ENCODE measurements at regions not wholly inside any gene's neighbourhood (a gene's known extent, or its start where the extent isn't known, plus 50 kb on each side); places are given as distances from the start of the nearest gene placed in this dataset.

- no peak for DNase-seq
These were observed 300.5 kb downstream of the TLE1 start for GRCh38 chr9:81388831-81389230.

- DNase-seq, result no peak
These were observed 301.8 kb downstream of the TLE1 start for GRCh38 chr9:81387360-81388106.

DNA sequence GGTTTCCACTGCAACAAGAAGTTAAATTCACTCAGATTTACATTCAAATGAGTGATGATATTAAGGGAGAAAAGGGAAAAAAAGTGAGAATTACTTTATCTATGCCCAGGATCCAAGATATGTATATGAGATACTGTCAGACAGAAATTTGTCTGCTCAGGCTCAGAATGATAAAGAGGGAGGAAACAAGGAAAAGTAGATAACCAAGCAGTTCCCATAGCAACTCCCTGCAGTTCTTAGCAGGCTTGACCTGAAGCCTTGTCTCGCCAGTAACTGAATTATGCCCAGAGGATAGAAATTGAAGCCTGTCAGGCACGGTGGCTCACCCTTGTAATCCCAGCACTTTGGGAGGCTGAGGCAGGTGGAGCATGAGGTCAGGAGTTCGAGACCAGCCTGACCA, 304.4 kb downstream of the TLE1 start:
- no peak for DNase-seq

DNA sequence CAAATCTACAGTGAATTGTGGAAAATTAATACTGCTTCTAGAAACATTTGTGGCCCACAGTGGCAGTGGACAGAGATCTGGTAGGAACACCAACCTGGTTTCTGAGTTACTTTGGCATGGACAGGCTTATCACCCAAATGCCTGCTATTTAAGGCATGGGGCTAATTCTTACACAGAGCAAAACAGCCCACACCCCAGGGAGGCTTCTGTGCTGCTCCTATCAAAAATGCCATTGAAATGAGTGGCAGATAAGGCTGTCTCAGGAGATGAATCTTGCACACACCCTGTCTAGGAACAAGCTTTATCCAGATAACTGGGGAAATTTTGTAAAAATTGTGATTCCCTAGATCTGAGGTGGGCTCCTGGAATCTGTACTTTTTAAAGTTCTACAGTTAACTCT, 307.1 kb downstream of the TLE1 start:
- DNase-seq, result no peak

DNA sequence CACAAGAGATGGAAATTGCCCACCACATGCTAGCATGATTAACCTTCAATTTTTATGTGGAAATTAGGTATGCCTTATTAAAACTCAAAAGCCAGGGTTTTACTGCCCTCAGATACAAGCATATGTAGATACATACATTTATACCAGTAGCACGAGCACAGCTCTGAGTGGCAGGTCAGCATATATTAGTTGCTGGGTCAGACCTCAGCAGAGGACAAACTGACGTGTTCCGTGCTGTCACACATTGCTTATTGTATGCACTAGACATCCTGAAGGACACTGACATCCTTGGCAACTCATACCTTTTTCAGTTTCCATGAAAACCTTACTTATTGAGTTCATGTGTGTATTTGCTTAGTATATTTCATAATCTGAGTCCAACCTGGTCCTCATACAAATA, 307.7 kb downstream of the TLE1 start:
- DNase-seq, result no peak

GRCh38 chr9:81380504-81381359, 308.6 kb downstream of the TLE1 start:
- no peak for DNase-seq

DNA sequence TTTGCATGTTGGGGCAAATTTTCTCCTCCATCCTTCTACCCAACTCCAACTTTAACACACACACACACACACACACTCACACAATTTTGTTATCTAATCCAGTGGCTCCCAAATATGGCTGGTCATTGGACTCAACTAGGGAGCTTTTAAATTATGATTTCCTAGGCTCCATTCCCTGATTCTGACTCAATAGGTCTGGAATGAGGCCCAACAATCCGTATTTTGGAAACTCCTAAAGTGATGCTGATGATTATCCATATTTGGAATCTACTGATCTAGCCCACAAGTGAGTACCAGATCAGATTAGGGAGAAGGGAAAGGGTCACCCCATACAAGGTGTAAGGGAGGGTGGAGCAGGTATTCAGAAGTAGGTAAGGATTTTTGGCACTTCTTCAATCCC, 309.7 kb downstream of the TLE1 start:
- no peak for DNase-seq

GRCh38 chr9:81377921-81378320, 311.4 kb downstream of the TLE1 start:
- DNase-seq, result no peak

DNA sequence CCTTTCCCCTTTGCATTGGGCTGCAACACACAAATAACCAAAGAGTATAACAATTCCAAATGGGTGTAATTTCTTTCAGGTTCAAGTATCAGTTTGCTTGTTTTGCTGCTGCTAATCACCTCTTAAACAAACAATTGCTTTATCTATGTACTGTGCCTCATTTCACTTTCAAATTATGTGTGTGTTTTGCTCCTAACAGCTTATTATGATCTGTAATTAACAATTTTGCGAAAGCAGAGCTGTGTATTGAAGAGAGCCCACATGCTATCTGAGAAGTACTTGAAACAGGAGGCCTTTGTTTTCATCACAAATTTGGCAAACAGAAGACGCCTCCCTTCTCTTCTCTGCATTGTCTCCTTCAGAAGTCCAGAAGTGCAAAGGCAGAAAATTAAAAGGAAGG, 312.0 kb downstream of the TLE1 start:
- no peak for DNase-seq

DNA sequence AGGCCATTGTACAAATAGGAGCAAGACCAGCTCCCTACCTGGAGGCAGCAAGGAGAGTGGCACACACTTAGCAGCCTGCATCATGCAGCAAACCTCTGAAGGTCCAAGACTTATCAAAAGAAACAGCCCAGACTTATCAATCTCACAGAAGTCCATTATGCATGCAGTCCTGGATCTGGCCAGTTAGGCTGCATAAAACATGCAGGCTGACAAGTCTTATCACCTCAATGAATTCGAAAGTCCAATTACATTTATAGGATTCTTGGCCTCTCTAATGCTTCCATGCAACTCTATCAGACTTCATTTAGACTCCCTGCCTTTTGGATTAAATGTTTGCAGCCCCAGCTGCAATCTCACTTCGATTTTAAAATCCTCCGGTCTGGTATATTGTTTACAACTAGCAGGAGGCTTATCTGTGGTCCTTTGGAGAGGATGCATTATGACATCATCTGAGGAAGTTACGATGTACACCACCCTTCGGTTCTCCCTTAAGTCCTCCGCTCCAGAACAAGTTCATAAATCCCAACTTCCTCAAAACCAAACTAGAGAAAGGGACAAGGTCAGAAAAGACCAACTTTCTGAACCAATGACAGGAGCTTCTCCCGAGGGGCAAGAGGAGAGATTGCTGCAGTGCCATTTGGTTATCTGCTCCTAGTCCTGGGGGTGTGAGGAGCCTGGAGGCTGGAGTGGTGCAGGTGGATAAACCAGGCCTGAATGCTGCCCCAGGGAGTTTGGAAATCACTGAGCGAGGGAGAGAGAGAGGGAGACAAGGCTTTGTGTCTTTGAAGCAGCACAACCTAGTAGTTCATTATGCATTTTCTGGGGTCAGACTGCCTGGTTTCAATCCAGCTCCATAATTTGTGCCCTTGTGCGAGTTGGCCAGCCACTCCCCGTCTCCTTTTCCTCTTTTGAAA, 313.9 kb downstream of the TLE1 start:
- DNase-seq, result no peak

DNA sequence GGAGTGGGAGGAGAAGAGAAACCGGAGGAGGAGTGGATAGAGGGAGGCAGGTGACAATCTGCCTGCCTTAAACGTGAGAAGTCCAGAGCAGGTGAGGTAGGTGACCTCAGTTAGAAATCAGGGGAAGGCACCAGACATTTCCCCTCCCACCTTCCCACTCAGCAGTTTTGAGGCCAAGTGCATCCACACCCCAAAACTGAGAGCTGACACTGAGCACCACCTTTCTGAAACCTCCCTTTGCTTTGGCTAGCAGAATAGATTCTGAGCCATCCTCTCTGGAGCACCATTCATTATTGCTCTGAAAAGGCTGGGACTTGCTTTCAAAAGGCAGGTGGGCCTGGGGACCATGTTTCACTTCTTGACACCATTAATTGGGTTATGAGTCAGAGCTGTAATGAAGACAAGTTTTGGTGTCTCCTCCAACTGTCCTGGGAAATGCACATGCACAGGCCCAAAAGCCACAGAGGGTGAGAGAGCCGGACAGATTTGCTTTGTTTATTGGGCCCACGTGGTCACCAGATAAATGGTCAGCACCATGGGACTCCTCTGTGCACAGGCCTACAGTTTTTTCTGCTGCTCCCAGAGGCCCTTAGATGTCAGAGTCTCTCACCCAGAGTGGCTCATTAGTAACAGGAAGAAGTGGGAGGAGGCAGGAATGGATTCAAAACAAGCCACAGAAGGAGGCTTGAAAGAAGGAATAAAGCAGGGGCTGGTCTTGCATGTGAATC, 314.7 kb downstream of the TLE1 start:
- DNase-seq, result no peak

GRCh38 chr9:81373294-81373693, 316.1 kb downstream of the TLE1 start:
- DNase-seq, result no peak

GRCh38 chr9:81372628-81373191, 316.6 kb downstream of the TLE1 start:
- no peak for DNase-seq

DNA sequence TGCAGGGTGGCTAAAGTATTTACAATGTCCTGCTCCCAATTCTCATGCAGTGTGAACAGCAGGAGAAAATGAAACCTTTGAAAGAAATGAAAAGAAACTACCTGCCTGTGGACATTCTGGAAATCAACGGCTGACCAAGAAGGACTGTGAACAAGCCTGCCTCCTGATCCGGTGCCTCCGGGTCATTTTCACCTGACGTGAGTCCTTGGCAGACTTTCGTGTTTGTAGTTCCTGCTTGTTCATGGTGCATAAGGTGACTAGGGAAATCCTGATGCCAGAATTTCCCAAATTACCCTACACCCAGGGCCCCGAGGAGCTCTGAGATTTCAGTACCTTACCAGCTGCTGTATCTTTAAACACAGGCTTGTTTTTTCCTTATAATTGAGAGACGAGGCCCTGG, 317.5 kb downstream of the TLE1 start:
- DNase-seq, result no peak

- peak; percentile 15 for DNase-seq
These were observed 318.7 kb downstream of the TLE1 start for GRCh38 chr9:81370650-81371049.

GRCh38 chr9:81370096-81370495, 319.3 kb downstream of the TLE1 start:
- DNase-seq, result no peak

DNA sequence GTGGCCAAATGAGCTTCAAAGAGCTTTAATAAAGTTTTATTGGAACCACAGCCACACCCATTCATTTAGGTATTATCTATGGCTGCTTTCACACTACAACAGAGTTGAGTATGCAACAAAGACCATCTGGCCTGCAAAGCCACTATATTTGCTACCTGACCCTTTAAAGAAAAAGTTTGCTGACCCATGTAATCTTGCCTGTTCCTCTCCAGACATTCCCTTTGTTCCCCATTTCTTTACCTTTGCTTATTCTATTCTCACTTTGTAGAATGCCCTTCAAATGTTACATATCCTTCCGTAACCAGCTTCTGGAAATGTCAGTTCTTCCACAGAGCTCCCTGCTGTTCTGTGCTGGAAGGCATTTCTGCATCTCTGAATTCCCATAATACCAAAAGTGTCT, 320.2 kb downstream of the TLE1 start:
- DNase-seq, result peak; percentile 39

- DNase-seq, result no peak
These were observed 325.3 kb downstream of the TLE1 start for GRCh38 chr9:81363916-81364480.

- no peak for DNase-seq
These were observed 328.1 kb downstream of the TLE1 start for GRCh38 chr9:81361296-81361695.

GRCh38 chr9:81351166-81351565, 338.2 kb downstream of the TLE1 start:
- DNase-seq, result no peak

GRCh38 chr9:81344366-81344765, 345.0 kb downstream of the TLE1 start:
- DNase-seq, result peak; percentile 95
